ENCODE measurements at regions not wholly inside any gene's neighbourhood (a gene's known extent, or its start where the extent isn't known, plus 50 kb on each side); places are given as distances from the start of the nearest gene placed in this dataset.
"Not testable (repeated sequence)": the region's sequence is repeated elsewhere in the genome, so short reads cannot be mapped to it uniquely, and the experiment has no call there.

DNA sequence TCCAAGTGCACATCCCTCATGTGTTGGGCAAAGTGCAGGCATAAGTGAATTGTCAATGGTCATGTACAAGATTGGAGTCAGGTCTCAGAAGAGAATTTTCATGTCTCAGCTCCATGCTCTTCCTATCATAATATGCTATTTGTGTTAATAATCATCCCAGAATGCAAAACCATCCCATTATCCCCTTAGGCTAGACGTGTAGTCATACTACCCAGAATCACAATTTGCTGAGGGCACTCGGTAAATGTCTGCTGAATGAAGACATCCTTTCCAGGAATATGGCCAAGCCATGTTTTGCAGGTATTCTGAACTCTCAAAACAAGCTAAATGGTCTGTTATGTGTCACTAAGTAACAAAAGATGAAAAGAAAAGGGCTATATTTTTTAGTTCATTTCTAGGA, 263.8 kb downstream of the RAD51AP2 start:
- no peak for DNase-seq (ENCODE audit: low spot score)

DNA sequence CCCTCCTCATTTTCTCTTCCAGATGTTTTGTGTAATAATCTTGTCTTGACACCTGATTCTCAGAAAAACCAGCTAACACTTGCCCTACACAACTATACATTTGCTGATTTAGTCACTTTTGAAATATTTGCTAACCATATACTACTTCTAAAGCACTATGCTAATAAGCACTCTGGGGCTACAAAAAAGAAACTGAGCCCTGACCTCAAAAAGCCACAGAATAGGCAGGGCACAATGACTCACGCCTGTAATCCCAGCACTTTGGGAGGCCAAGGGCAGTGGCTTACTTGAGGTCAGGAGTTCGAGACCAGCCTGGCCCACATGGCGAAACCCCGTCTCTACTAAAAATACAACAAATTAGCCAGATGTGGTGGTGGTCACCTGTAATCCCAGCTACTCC, 266.0 kb downstream of the RAD51AP2 start:
- no peak for DNase-seq (ENCODE audit: low spot score)

DNA sequence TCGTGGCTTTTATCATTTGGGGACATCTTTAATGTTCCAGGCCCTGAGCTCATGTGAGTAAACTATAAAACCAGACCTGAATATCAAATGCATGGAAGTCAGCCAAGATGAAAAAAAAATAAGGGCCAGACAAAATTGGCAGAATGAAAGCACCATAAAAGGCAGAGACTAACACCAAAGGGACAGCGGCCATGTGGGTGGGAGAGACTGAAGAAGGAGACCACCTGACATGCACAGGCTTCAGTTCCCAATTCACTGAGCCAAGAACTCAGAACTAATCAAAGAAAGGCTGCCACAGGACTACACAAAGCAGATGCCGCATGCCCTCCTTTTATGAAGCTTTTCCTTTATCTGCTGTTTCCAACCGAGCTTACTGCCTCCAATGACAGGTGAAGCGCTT, 267.1 kb downstream of the RAD51AP2 start:
- no peak for DNase-seq (ENCODE audit: low spot score)

DNA sequence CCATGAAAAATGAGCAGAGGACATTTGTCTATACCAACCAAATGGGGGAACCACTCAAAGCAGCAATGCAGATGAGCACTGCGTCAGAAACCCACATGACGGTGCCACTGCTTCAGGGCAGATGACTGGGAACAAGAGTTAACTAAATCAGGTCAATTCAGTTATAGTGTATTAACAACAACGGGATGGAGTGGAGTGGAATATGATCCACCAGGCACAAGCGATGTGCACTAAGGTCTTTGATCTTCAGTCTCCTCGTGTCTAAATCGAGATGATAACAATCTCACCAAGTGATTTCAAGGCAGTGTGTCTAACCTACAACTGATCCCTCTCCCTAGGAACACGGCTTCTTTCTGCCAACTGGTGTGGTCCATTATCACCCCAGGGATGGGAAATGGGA, 269.0 kb downstream of the RAD51AP2 start:
- DNase-seq (ENCODE audit: low spot score): no peak

DNA sequence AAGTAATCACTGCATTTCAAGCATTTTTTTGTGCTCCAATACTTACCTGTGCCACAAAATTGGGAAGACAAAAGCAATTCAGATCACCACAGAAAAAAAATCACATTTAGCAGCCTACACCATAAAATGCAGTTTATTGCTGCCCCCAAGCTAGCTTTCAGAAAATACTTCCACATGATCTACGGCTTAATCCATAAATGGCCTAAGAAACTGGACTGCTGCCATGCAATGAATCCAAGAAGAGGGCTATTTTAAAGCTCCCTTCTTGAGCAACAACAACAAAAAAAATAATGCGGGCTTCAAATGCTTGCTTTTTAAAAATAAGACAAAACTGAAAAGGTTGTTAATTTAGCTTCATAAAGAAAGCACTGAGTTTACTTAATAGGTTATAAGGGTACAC, 272.3 kb downstream of the RAD51AP2 start:
- DNase-seq (ENCODE audit: low spot score): no peak

DNA sequence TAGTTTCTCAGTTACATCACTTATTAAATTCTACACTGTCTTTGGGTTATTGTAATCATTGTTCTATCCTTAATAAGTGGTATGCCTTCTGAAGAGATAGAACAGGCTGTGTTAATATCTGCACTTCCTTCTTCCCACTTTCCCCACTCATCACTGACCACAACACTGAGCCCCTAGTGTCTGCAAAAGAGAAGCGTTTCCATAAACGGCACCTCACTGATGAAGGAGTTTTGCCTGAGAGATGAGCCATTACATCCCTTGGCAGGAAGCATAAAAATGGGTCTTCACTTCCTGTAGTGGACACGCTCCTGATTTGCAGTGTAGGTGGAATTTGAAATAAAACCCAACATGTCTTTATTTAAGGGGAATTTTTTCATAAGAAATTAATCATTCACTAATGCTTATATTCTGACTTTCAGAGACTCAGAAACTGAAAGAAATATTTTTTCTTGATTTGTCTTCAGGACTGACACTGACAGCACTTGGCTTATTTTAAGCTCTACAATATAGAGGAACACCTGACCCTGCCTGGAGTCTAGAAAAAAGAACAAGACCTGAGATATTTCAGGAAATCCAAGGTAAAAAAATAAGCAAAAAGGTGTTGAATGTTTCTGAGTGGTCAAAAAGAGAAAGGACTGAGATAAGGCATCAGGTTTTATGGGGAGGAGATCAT, 275.3 kb downstream of the RAD51AP2 start:
- no peak for DNase-seq (ENCODE audit: low spot score)

DNA sequence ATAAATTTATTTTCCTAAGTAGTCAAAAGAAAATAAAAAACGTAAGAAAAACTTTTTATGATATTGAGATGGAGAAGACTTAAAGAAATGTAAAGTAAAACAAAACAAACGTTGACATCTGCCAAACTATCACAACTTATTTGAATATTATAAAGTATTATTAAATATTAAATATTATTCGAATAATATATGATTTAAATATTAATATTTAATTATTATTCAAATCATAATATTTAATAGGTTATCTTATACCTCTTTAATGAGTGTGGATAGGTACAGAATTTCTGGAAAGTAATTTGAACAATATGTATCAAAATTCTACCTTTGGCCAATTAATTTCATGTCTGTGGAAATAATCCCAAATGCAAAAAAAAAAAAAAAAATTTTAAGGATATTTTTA, 278.7 kb downstream of the RAD51AP2 start:
- no peak for DNase-seq (ENCODE audit: low spot score)

DNA sequence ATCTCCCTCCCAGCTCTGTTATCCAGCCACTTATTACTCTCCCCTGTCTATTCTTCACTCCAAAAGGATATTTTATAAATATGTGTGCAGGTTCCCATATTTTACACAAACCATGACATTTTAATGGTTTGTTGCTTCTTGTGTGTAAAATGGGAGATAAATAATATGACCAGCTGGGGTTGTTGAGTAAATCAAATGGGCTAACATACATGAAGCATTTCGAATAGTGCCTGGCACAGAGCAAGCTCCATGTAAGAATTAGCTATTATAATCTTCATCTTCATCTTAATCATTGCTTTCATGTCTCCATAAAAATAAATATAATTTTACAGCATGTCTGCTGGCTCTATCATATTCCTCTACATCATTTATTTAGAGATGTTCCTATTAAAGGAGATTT, 283.1 kb downstream of the RAD51AP2 start:
- no peak for DNase-seq (ENCODE audit: low spot score)

DNA sequence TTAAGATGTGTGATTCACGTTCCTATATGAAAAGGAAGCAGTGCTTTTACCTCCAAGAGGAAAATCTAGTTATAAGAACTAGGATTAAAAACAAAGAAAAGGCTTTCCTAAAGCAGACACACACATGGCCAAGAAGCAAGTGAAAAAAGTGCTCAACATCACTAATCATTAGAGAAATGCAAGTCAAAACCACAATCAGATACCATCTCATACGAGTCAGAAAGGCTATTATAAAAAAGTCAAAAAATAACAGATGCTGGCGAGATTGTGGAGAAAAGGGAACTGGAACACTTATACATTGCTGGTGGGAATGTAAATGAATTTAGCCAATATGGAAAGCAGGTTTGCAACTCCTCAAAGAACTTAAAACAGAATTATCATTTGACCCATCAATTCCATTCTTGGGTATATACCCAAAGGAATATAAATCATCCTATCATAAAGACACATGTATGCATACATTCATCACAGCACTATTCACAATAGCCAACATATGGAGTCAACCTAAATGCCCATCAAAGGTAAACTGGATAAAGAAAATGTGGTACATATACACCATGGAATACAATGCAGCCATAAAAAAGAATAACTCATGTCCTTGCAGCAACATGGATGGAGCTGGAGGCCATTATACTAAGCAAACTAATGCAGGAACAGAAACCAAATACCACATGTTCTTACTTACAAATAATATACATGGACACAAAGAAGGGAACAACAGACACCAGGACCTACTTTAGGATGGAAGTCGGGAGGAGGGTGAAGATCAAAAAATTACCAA, 285.3 kb downstream of the RAD51AP2 start:
- no peak for DNase-seq (ENCODE audit: low spot score)

DNA sequence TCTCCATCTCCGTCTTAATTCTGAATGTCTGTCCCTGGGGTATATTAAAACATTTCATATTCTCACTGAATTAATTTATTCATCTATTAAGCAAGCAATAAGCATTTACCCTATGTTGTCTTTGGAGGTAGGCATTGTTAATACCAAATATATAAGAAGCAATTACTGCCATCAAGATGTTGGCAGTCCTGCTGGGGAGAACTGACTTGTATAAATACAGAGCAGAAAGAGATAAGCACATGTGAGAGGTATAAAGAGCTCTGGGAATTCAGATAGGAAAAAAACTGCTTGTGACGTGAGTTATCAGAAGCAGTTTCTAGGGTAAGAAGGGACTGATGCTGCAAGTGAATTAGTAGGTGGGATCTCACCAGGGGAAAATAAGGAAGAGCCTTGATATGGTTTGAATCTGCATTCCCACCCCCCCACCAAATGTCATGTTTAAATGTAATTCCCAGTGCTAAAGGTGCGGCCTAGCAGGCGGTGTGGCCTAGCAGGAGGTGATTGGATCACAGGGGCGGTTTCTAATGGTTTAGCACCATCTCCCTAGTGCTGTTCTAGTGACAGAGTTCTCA, 286.8 kb downstream of the RAD51AP2 start:
- DNase-seq (ENCODE audit: low spot score): no peak

DNA sequence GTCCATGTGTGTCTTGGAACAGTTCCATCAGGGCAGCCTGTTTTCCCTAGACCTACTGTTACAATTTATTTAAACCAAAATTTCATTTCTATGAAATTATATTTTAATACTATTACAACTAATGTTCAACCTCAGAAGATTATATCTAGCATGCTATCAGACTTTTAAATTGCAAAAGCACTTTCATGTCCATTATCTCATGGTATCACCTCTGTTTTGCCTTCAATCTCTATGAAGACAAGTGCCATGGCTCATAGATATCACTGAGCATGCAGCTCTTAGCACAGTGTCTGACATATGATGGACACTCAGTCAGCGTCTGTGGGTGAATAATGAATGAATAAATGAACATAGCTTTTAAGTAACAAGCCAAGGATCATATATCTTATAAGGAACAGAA, 288.8 kb downstream of the RAD51AP2 start:
- DNase-seq (ENCODE audit: low spot score): no peak

DNA sequence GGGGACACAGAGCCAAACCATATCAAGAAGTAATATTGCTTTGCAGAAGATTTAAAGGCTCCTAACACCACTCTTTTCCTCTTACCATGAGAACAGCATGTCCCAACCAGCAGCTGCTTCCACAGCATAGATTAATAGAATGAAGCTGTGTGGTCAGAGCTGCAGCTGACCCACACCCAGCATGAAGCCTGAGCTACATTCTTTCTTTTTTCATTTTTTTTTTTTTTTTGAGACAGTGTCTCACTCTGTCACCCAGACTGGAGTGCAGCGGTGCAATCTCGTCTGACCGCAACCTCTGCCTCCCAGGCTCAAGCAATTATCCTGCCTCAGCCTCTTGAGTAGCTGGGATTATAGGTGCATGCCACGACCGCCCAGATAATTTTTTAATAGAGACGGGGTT, 289.8 kb downstream of the RAD51AP2 start:
- peak; percentile 2 for DNase-seq (ENCODE audit: low spot score)

DNA sequence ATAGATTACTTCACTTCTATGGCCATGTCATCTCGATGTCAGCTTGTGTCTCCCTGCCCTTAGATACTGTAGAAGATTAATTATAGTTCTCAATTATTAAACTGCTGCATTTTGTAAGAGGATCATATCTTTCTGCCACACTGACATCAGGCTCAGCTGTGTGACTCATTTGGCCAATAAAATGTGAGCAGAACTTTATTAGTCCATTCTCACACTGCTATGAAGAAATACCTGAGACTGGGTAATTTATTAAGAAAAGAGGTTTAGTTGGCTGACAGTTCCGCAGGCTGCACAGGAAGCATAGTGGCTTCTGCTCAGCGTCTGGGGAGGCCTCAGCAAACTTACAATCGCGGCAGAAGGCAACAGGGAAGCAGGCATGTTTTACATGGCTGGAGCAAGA, 290.4 kb downstream of the RAD51AP2 start:
- DNase-seq (ENCODE audit: low spot score): no peak

DNA sequence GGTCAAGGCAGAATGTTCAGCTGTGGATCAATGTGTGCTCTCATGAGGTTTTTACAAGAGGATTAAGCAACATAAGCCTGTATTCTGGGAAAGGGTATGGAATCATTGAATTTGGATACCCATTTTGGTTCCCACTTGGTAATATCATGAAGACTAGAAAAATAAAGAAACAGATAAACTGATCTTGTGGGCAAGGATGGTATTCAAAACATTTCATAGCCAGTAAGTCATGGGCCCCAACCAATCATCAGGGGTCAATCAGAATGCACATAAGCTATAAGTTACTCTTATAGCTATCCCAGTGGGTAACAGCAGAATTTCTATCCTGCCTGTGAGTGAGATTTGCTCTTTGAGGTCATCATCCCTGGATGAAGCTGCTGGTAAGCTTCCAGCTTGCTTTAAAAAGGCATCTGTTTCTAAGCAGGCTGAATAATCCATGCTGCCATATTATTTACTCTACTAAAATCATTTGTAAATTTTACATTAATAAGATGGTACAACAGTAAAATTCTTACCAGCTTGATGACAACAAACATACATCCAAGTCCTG, 291.2 kb downstream of the RAD51AP2 start:
- DNase-seq (ENCODE audit: low spot score): no peak

DNA sequence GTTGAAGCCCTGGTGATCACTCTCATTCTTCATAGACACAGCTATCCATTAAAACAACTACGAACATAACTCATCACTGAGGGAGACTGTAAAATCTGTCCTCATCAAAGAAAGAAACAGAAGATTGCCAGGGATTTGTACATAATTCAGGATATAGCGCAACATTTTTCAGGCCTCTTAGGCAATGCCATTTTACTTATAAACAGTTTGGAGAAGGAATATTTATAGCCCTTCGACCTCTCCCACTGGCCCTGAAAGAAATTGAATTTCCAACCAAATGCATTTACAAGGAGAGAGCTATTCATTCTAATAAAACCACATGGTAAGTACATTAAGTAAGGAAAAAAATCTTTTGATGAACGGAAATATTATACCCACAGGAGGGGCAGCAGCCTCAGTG, 295.0 kb downstream of the RAD51AP2 start:
- no peak for DNase-seq (ENCODE audit: low spot score)

DNA sequence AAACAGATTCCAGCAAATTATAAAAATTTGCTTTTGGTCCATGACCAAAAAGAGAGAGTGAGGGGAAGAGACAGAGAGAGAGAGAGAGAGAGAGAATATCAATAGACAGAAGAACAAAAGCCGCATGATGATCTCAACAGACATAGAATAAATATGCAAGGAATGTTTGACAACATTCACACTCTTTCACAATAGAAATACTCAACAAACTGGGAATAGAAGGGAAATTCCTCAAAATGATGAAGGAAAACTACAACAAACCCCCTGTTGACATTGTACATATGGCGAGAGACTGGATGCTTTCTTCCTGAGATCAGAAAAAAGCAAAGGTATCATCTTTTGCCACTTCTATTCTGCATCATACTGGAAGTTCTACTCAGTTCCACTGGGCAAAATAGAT, 309.7 kb downstream of the RAD51AP2 start:
- no peak for DNase-seq (ENCODE audit: low spot score)

DNA sequence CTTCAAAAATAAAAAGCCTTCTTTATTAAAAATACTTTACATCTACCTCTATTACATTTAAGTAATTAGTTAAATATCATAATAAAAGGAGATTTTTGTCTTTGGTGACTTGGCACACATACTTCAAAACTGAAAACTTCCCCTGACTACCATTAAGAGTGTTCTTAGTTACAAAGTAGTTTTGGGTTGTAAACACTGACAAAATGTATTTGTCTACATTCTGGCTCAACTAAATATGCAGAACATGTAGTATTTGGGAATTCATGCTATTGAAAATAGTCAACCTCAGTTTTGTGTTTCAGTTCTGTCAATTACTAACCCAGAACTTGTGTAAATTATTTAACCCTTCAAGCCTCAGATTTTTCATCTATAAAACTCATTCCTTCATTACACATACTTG, 311.5 kb downstream of the RAD51AP2 start:
- DNase-seq (ENCODE audit: low spot score): no peak

DNA sequence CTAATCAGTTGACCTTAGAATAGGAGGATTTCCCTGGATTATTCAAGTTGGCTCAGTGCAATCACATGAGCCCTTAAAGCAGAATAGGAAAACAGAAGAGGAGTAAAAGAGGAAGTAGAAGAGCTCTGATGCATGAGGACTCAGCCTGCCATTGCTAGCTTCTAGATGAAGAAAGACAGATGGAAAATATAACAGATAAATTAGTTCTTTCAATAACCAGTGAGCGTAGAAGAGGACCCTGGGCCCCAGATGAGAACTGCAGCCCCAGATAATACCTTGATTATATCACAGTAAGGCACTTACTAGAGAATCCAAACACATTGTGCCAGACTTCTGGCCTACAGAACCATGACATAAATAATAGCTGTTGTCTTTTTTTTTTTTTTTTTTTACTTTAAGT, 314.0 kb downstream of the RAD51AP2 start:
- DNase-seq (ENCODE audit: low spot score): not testable (repeated sequence)

DNA sequence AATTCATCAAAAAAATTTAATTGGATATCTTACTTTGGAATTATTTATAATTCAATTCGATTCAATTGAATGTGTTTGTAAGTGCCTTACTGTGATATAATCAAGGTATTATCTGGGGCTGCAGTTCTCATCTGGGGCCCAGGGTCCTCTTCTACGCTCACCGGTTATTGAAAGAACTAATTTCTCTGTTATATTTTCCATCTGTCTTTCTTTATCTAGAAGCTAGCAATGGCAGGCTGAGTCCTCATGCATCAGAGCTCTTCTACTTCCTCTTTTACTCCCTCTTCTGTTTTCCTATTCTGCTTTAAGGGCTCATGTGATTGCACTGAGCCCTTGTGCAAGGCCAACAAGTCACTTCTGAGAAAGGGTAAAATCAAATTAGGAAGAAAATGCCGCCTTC, 315.6 kb downstream of the RAD51AP2 start:
- DNase-seq (ENCODE audit: low spot score): not testable (repeated sequence)

DNA sequence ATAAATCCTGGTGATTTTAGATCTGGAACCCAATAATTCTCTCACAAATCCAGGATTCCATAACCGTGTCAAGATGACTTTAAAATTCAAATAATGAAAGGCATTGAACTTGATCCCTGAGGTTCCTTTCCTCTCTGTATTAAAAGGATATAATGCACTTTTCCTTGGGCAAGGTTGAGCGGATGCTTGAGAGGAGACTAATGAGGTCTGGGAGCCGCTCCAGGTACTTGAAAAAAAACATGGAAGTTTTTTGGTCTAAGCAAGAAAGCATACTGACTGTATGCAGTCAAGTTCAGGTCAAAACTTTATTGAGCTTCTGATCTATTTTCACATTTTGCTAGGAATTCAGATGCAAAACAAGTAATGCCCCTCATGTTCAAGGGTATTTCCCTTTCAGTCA, 318.5 kb downstream of the RAD51AP2 start:
- DNase-seq (ENCODE audit: low spot score): no peak

DNA sequence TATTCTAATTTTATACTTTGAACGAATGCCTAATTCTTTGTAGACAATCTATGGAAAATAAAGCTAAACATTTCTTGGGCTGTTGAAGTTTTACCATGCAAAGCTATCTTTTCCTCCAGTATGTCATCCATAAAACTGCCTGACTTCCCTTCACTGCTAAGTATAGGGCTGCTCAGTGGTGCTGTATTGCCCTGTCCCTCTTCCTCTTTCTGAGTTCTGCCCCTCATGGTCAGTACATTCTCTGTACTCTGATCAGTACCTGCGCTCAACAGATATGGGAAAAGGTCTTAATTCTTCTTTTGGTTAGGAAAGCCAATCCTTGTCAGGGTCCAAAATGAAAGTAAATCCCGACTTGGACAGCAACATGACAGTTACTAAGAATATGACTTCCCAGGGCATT, 321.9 kb downstream of the RAD51AP2 start:
- DNase-seq (ENCODE audit: low spot score): no peak

DNA sequence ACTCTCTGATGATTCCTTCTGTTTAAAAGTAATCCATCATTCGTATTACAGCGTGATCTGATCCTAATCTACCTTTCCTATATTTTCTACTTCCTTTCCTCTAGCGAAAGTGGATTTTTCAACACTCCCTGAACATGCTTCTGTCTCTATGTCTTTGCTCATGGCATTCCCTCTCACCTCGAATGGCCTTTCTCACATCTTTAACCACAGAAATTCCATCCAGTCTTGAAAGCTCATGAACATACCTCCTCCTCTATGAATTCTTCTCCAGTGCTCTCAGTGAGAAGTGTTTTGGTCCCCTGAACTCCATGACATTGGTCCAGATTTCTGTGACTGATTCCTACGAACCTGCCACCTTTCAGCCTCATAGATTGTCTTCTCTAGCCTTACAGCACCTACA, 323.2 kb downstream of the RAD51AP2 start:
- DNase-seq (ENCODE audit: low spot score): no peak

DNA sequence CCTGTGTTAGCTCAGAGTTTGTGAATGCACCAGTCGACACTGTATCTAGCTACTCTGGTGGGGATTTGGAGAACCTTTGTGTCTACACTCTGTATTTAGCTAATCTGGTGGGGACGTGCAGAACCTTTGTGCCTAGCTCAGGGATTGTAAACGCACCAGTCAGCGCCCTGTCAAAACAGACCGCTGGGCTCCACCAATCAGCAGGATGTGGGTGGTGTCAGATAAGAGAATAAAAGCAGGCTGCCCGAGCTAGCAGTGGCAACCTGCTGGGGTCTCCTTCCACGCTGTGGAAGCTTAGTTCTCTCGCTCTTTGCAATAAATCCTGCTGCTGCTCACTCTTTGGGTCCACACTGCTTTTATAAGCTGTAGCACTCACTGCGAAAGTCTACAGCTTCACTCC, 324.2 kb downstream of the RAD51AP2 start:
- DNase-seq (ENCODE audit: low spot score): no peak
